NCI-H345 treated with DMSO at 0.1 percent for 48 hours (cell line): ENCODE measurements at regions not wholly inside any gene's neighbourhood (a gene's known extent, or its start where the extent isn't known, plus 50 kb on each side); places are given as distances from the start of the nearest gene placed in this dataset.

Experiments used
- DNase-seq: peaks from one replicate; lab custom pipeline; 2025; ENCODE audit not compliant: unreplicated experiment; lab: John Stamatoyannopoulos, UW

GRCh38 chr9:126556560-126557250 lies 57.0 kb upstream of the LMX1B start:
- DNase-seq = no peak

- peak; percentile 36 for DNase-seq
These were observed 55.6 kb upstream of the LMX1B start for GRCh38 chr9:126558051-126558665.

- no peak for DNase-seq
These were observed 54.4 kb upstream of the LMX1B start for GRCh38 chr9:126559296-126559695.

GRCh38 chr9:126561582-126561981 lies 52.1 kb upstream of the LMX1B start:
- no peak for DNase-seq

GRCh38 chr9:126563556-126563955 lies 50.2 kb upstream of the LMX1B start:
- no peak for DNase-seq
